ENCODE measurements at regions not wholly inside any gene's neighbourhood (a gene's known extent, or its start where the extent isn't known, plus 50 kb on each side); places are given as distances from the start of the nearest gene placed in this dataset.

DNA sequence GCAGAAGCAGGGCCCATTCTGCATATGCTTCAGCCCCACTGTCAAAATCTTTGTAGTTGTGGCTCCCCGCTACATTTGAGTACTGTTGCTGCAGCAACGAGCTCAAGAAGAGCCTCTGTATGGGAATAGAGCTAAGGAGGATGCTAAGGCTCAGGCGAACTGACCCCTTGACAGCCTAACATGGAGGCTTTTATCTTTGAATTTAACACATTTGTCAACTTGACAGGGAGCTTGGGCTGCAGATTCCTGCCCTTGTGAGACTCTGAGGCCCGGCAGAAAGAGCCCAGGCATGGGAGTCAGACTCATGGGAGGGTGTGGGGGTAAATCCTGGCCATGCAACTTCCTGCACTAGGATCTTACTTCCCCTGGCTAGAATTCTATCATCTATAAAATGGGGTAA lies 278.7 kb upstream of the CITED2 start:
- H3K4me3 ChIP-seq (ENCODE audit: low read depth, low read length), result no peak overlapping the region
- no peak for DNase-seq (ENCODE audit: low read depth)
- TF ChIP-seq, protein P1, sequence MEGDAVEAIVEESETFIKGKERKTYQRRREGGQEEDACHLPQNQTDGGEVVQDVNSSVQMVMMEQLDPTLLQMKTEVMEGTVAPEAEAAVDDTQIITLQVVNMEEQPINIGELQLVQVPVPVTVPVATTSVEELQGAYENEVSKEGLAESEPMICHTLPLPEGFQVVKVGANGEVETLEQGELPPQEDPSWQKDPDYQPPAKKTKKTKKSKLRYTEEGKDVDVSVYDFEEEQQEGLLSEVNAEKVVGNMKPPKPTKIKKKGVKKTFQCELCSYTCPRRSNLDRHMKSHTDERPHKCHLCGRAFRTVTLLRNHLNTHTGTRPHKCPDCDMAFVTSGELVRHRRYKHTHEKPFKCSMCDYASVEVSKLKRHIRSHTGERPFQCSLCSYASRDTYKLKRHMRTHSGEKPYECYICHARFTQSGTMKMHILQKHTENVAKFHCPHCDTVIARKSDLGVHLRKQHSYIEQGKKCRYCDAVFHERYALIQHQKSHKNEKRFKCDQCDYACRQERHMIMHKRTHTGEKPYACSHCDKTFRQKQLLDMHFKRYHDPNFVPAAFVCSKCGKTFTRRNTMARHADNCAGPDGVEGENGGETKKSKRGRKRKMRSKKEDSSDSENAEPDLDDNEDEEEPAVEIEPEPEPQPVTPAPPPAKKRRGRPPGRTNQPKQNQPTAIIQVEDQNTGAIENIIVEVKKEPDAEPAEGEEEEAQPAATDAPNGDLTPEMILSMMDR (IDR thresholded peaks at IDR 0.05; ENCODE audit: insufficient read depth, low read depth, low read length, missing control alignments), result no peak

DNA sequence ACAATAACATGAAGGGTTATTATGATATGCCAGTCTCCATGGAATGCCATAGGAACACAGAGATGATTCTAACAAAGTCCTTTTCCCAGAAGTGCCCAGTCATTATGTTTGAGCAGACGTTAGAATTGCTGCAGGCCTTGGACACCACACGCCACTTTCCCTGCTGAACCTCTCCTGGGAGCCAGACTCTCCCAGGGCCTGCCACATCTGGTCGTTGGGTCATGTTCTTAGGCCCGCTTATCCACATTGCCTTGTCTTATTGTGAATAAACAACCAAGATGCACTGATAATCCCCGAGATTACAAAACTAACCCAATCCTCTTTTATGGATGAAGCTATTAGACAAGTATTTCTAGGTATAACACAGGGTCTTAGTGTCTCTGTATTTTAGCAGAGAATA lies 276.5 kb upstream of the CITED2 start:
- TF ChIP-seq, protein P1 (IDR thresholded peaks at IDR 0.05; ENCODE audit: insufficient read depth, low read depth, low read length, missing control alignments), result no peak

DNA sequence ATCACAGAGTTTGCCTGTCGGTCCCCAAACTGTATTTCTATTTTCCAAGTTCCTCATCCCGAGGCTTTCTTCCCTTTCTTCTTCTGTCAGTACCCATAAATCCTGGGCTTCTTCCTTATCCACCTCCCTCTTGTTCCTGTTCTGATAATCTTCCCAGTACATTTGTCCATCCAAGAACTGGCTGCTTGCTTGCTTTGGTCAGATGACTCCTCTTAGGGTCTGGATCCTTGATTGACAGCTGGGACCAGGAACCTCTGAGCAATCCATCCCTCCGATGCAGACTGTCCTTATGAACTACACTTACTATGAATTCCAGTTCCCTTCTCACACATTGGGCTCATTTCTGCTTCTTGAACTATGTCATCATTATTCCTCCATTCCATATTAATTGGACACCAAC lies 275.3 kb upstream of the CITED2 start:
- no peak for DNase-seq (ENCODE audit: low read depth)
- no peak overlapping the region for H3K4me3 ChIP-seq (ENCODE audit: low read depth, low read length)
- TF ChIP-seq, protein P1 (IDR thresholded peaks at IDR 0.05; ENCODE audit: insufficient read depth, low read depth, low read length, missing control alignments), result no peak

More for the DNA sequence above, 276.5 kb upstream of the CITED2 start:
- DNase-seq (ENCODE audit: low read depth), result no peak
- H3K4me3 ChIP-seq (ENCODE audit: low read depth, low read length), result no peak overlapping the region

DNA sequence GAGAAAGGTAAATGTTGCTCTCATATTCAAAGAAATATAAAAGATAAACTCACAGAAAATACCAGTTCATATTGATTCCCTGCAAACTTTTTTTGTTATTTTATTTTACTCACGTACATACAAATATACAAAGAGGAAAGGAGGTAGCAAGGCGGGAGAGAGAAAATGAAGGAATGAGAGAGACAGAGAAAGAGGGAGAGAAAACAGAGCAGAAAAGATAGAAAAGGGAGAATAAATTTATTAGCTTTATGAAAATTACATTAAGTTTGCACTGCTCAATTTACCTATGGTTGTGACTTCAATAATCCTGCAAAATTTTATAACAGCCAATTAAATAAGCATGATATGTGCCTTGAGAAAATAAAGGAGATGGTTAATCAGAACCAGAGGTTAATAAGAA lies 274.7 kb upstream of the CITED2 start:
- no peak for DNase-seq (ENCODE audit: low read depth)
- no peak overlapping the region for H3K4me3 ChIP-seq (ENCODE audit: low read depth, low read length)
- TF ChIP-seq, protein P1 (IDR thresholded peaks at IDR 0.05; ENCODE audit: insufficient read depth, low read depth, low read length, missing control alignments), result no peak

DNA sequence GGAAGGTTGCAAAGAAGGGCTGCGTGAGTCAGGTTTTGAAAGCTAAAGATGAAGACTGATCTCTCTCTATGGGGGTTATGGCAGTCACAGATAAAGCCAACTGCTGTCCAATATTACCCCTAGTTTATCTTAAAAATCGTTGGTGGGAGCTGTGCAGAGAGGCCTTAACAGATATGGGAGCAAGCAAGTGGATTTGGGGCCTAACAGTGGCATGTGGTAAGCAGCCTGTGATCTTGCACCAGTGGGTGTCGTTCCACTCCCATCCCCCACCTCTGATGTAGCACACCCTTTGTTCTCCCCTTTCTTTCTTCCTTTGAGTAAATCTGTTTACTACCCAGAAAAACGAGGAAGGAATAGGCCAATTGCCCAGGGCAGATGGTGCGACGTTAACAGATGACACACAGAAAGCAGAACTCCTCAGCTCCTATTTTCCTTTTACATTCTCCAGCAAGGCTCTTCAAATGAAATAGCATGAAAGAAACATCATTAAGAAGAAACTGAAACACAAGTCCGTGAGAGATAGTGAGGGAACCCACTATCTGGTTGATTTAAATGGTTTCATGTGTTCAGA lies 274.1 kb upstream of the CITED2 start:
- H3K4me3 ChIP-seq (ENCODE audit: low read depth, low read length), result no peak overlapping the region
- TF ChIP-seq, protein P1 (IDR thresholded peaks at IDR 0.05; ENCODE audit: insufficient read depth, low read depth, low read length, missing control alignments), result no peak
- DNase-seq (ENCODE audit: low read depth), result no peak

DNA sequence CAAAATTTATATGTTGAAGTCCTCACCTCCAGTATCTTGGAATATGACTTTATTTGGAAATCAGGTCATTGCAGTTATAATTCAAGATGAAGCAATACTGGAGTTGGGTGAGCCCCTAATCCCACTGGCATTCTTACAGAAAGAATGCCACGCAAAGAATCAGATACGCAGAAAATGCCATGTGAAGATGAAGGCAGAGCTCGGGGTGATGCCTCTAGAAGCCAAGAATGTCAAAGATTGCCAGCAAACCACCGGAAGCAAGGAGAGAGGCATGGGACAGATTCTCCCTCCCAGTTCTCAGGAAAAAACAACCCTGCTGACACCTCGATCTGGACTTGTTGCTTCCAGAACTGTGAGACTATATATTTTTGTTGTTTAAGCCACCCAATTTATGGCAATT lies 273.4 kb upstream of the CITED2 start:
- no peak overlapping the region for H3K4me3 ChIP-seq (ENCODE audit: low read depth, low read length)
- no peak for DNase-seq (ENCODE audit: low read depth)
- TF ChIP-seq, protein P1 (IDR thresholded peaks at IDR 0.05; ENCODE audit: insufficient read depth, low read depth, low read length, missing control alignments), result no peak

DNA sequence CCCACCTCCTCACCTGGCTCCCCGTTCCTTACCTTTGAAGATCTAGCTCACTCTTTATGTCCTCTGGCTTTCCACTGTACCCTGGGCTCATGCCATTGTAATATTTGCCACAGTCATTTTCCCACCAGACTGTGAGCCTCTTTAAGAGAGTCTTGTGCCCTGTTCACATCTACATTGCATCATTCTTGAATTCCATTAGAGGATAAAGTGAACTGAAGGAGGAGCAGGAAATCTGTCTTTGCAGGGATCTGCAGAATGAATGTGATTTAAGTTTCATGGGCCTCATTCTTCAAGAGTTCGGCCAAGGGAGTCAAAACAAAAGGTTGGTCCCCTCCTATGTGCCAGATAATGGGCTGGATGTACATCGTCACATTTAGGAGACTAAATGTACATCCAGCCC lies 272.6 kb upstream of the CITED2 start:
- no peak overlapping the region for H3K4me3 ChIP-seq (ENCODE audit: low read depth, low read length)
- DNase-seq (ENCODE audit: low read depth), result no peak
- TF ChIP-seq, protein P1 (IDR thresholded peaks at IDR 0.05; ENCODE audit: insufficient read depth, low read depth, low read length, missing control alignments), result no peak

Measured in GM12865 (cell line).